GM13976 (cell line): ENCODE measurements at regions not wholly inside any gene's neighbourhood (a gene's known extent, or its start where the extent isn't known, plus 50 kb on each side); places are given as distances from the start of the nearest gene placed in this dataset.
"Not testable (repeated sequence)": the region's sequence is repeated elsewhere in the genome, so short reads cannot be mapped to it uniquely, and the experiment has no call there.

Source experiments
- DNase-seq: peaks from one replicate; pipeline ENCODE4 v3.0.0; 2012; ENCODE audit warnings: low spot score
- in situ Hi-C: fragments of 300-500 bp; cut with MboI; formaldehyde crosslinking; loops from one replicate; pipeline ENCODE4 v1.12.0; 2022; ENCODE audit warnings: low sequenced_read_pairs, mixed read lengths, inconsistent platforms; ENCODE audit not compliant: unreplicated experiment
- TF ChIP-seq, protein P1 (sequence below): IDR thresholded peaks from 2 replicates; pipeline ENCODE4 v1.5.1; 2012; ENCODE audit warnings: borderline replicate concordance, mild to moderate bottlenecking; ENCODE audit not compliant: insufficient read depth; ENCODE audit errors: extremely low read depth, missing control alignments, control extremely low read depth

- DNase-seq = no peak
- in situ Hi-C loops = no loop called here
- TF ChIP-seq, protein P1, sequence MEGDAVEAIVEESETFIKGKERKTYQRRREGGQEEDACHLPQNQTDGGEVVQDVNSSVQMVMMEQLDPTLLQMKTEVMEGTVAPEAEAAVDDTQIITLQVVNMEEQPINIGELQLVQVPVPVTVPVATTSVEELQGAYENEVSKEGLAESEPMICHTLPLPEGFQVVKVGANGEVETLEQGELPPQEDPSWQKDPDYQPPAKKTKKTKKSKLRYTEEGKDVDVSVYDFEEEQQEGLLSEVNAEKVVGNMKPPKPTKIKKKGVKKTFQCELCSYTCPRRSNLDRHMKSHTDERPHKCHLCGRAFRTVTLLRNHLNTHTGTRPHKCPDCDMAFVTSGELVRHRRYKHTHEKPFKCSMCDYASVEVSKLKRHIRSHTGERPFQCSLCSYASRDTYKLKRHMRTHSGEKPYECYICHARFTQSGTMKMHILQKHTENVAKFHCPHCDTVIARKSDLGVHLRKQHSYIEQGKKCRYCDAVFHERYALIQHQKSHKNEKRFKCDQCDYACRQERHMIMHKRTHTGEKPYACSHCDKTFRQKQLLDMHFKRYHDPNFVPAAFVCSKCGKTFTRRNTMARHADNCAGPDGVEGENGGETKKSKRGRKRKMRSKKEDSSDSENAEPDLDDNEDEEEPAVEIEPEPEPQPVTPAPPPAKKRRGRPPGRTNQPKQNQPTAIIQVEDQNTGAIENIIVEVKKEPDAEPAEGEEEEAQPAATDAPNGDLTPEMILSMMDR = no peak
These were observed 337.5 kb downstream of the FLRT2 start for GRCh38 chr14:85867450-85867849.

DNA sequence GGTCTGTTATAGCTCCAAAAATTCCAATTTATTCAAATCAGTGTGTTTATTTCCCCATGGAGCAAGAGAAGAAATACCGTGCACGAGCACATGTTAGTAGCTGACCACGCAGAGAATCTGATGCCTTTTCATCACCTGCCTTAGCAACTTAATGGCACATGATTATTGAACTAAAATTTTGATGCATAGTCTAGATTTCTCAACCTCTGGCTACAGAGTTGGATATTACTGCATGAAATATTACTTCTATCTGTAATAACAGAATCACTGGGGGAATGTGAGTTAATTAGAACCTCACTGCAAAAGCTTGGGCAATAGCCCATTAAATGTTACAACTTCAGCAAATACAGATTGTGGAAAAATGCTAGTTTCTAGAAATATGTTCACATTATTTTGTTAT, 335.8 kb downstream of the FLRT2 start:
- DNase-seq = no peak
- in situ Hi-C loops = no loop called here
- TF ChIP-seq, protein P1 = no peak

DNA sequence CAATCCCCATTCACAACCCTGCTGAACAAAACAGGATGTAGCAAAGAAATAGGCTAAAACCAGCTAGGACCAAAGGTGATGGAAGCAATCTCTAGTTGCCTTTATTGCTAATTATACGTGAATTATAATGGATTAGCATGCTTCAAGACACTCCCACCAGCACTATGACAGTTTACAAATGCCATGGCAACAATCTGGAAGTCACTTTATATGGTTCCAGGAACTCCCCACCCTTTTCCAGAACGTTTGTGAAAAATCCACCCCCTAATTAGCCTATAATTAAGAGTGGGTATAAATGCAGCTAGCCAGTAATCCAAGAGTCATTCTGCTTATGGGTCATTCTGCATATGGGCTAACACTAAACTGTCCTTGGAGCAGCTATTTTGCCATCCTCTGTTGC, 328.7 kb downstream of the FLRT2 start:
- TF ChIP-seq, protein P1 = no peak
- in situ Hi-C loops = no loop called here
- DNase-seq = no peak

DNA sequence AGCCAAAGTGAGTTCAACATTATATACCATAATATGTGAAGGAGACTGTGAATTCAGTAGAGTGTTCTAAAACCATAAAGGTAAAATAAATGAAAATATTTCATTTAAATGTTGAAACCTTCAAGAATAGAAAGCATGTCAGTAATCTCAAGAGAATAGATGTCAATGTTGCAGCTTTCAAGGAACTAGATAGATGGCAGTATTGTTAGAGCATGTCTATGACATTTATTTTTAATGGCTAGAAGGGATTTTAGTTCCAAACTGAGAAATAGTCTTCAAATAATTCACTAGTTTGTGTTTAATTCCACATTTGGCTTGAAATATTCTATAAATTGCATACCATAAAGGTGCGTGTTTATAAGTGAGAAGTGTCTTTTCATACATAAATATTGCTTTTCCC, 326.5 kb downstream of the FLRT2 start:
- in situ Hi-C loops = no loop called here
- DNase-seq = no peak
- TF ChIP-seq, protein P1 = no peak

GRCh38 chr14:85853996-85854526, 324.1 kb downstream of the FLRT2 start:
- in situ Hi-C loops = no loop called here
- TF ChIP-seq, protein P1 = no peak

GRCh38 chr14:85852906-85853305, 323.0 kb downstream of the FLRT2 start:
- DNase-seq = no peak
- in situ Hi-C loops = no loop called here
- TF ChIP-seq, protein P1 = no peak

More at GRCh38 chr14:85853996-85854526, 324.1 kb downstream of the FLRT2 start:
- DNase-seq = no peak

GRCh38 chr14:85852123-85852522, 322.2 kb downstream of the FLRT2 start:
- in situ Hi-C loops, DNase-seq: not testable (repeated sequence)

GRCh38 chr14:85830549-85830948, 300.6 kb downstream of the FLRT2 start:
- DNase-seq, in situ Hi-C loops: not testable (repeated sequence)

- in situ Hi-C loops, DNase-seq: not testable (repeated sequence)
These were observed 299.7 kb downstream of the FLRT2 start for GRCh38 chr14:85829601-85830000.
